BE2C (cell line): ENCODE measurements at regions not wholly inside any gene's neighbourhood (a gene's known extent, or its start where the extent isn't known, plus 50 kb on each side); places are given as distances from the start of the nearest gene placed in this dataset.

ENCODE experiments used
- DNase-seq: peaks from one replicate; pipeline ENCODE4 v3.0.0-alpha.2; 2020
- H3K27me3 ChIP-seq: fragments of 250-450 bp; sonication (Bioruptor Pico); 2 replicates; pipeline ENCODE4 v1.5.1; 2020; ENCODE audit warnings: mild to moderate bottlenecking
- H3K36me3 ChIP-seq: fragments of 250-450 bp; sonication (Bioruptor Pico); 2 replicates; pipeline ENCODE4 v1.5.1; 2020; ENCODE audit warnings: mild to moderate bottlenecking
- H3K4me1 ChIP-seq: fragments of 250-450 bp; sonication (Bioruptor Pico); 2 replicates; pipeline ENCODE4 v1.5.1; 2020
- H3K4me3 ChIP-seq: 2 replicates; pipeline ENCODE4 v1.5.1; 2011; ENCODE audit warnings: low read depth, low read length
- H3K9me3 ChIP-seq: fragments of 250-450 bp; sonication (Bioruptor Pico); 2 replicates; pipeline ENCODE4 v1.5.1; 2020
- TF ChIP-seq, protein P1 (sequence below): IDR thresholded peaks from 2 replicates; pipeline ENCODE4 v1.5.1; 2012; ENCODE audit warnings: mild to moderate bottlenecking, low read depth, low read length

DNA sequence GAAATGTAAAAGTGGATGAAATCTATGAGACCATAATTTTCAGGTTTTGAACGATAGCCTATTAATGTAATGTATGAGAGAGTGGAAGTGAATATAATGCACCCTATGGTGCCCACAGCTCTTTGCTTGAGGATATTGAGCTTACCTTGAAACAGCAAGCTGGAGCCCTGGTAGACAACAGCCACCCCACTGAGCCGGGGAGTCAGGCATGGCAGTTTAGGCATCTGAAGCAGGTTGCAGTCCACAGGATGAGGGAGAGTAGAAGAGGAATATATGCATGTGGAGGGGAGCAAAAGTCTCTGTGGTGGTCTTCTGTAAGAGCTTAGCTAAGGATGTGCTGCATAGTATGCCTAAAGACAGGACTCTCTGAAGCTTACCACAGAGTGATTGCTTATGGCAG, 817.3 kb downstream of the DNAJB9 start:
- no peaks in the 10 kb centered on the region for H3K27me3 ChIP-seq
- peaks cover 8% of the 10 kb centered on the region for H3K4me1 ChIP-seq
- no peak overlapping the region for H3K4me3 ChIP-seq
- DNase-seq, result no peak
- TF ChIP-seq, protein P1, sequence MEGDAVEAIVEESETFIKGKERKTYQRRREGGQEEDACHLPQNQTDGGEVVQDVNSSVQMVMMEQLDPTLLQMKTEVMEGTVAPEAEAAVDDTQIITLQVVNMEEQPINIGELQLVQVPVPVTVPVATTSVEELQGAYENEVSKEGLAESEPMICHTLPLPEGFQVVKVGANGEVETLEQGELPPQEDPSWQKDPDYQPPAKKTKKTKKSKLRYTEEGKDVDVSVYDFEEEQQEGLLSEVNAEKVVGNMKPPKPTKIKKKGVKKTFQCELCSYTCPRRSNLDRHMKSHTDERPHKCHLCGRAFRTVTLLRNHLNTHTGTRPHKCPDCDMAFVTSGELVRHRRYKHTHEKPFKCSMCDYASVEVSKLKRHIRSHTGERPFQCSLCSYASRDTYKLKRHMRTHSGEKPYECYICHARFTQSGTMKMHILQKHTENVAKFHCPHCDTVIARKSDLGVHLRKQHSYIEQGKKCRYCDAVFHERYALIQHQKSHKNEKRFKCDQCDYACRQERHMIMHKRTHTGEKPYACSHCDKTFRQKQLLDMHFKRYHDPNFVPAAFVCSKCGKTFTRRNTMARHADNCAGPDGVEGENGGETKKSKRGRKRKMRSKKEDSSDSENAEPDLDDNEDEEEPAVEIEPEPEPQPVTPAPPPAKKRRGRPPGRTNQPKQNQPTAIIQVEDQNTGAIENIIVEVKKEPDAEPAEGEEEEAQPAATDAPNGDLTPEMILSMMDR, result no peak
- no peaks in the 10 kb centered on the region for H3K9me3 ChIP-seq
- H3K36me3 ChIP-seq, result no peaks in the 10 kb centered on the region

DNA sequence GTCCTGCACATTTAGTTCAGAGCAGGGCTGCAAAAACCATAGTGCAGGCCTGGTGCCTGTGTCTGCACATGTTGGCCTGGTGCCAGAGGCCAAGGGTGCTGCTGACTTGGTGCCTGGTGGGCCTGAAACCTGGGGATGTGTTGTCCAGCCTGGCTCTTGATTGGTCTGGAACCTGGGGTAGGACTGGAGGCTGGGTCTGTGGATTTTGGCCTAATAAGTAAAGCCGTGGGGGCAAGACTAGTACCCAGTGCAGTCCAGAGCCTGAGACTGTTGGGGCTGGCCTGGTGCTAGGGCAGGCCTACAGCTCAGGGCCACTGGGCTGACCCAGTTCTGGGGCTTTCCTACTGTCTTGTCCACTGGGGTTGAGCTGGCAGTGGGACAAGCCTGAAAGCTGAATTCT, 817.9 kb downstream of the DNAJB9 start:
- TF ChIP-seq, protein P1, result no peak
- Histone ChIP-seq H3K4me1 (peaks cover 8% of the 10 kb centered on the region), H3K9me3 (no peaks in the 10 kb centered on the region), H3K36me3 (no peaks in the 10 kb centered on the region), H3K4me3 (no peak overlapping the region), H3K27me3 (no peaks in the 10 kb centered on the region)
- DNase-seq, result peak; percentile 75

DNA sequence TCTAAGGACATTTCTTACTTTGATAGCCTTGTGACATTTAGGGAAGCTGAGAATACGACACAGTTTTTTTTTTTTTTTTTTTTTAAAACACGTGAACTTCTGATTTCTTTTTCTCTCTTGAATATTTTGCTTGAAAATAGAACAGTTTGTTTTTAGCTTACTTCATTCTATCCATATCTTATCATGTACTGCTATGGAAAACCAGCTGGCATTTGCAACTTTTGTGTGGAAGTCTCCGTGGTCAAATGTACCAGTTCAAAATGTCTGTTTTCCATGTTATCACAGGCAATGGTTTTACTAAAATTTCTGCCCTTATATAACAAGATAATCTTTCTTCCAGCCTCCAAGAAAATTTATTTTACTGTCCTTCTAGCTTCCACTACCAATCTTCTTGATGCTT, 821.6 kb downstream of the DNAJB9 start:
- H3K36me3 ChIP-seq, result no peaks in the 10 kb centered on the region
- TF ChIP-seq, protein P1, result no peak
- DNase-seq, result no peak

DNA sequence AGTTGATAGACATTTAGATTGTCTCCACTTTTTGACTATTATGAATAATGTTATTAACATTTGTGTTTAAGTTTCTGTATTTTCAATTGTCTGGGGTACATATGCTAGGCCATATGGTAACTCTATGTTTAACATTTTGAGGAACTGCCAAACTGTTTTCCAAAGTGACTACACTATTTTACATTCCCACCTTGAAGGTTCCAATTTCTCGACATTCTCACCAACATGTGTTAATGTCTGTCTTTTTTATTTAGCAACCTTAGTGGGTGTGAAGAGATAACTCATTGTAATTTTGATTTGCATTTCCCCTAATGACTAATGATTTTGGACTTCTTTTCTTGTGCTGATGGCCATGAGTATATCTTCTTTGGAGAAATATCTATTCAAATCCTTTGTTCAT, 832.4 kb downstream of the DNAJB9 start:
- no peak for DNase-seq
- Histone ChIP-seq H3K9me3 (no peaks in the 10 kb centered on the region), H3K36me3 (no peaks in the 10 kb centered on the region), H3K27me3 (no peaks in the 10 kb centered on the region), H3K4me3 (no peak overlapping the region), H3K4me1 (no peaks in the 10 kb centered on the region)
- TF ChIP-seq, protein P1, result no peak

More for the DNA sequence above, 821.6 kb downstream of the DNAJB9 start:
- no peaks in the 10 kb centered on the region for H3K9me3 ChIP-seq
- no peak overlapping the region for H3K4me3 ChIP-seq
- no peaks in the 10 kb centered on the region for H3K27me3 ChIP-seq
- peaks cover 8% of the 10 kb centered on the region for H3K4me1 ChIP-seq

DNA sequence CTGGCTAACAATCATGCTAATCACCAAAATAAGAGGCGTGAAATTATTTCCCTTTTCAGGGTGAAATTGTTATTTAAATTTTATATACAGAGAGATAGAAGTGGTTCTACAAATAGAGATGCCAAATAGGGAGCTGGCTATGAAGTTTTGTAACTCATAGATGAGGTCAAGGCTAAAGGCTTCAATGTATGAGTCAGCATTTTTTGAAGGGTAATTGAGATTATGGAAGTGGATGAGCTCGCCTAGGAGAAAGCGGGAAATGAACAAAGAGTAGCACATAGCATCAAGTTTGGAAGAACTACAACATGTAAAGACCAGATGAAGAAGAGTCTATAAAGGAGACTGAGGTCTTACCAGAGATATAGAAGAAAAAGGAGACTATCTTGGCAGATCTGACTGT, 838.1 kb downstream of the DNAJB9 start:
- TF ChIP-seq, protein P1, result no peak
- H3K9me3 ChIP-seq, result no peaks in the 10 kb centered on the region
- no peak overlapping the region for H3K4me3 ChIP-seq
- no peaks in the 10 kb centered on the region for H3K36me3 ChIP-seq
- peaks cover 2% of the 10 kb centered on the region; the same call in 1 of the 2 replicates for H3K4me1 ChIP-seq
- DNase-seq, result no peak
- no peaks in the 10 kb centered on the region for H3K27me3 ChIP-seq

DNA sequence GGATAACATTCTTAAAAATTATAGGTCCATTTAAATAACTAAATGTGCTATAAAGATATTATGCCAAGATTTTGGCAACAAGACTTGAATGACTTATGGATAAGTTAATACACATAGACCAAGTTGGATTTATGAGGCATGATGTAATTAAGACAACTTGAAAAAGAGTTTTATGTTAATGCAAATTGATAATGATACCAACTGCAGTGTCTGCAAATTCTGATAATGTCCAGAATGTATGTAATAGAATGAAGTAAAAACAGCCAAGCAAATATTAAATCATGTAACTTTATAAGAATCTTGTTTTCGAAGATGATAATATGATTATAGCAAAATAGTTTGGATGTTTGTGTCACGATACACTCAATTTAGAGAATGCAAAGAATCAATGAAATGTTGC, 868.3 kb downstream of the DNAJB9 start:
- no peaks in the 10 kb centered on the region for H3K27me3 ChIP-seq
- TF ChIP-seq, protein P1, result no peak

More for the DNA sequence above, 868.3 kb downstream of the DNAJB9 start:
- Histone ChIP-seq H3K36me3 (no peaks in the 10 kb centered on the region), H3K9me3 (no peaks in the 10 kb centered on the region), H3K4me1 (no peaks in the 10 kb centered on the region), H3K4me3 (no peak overlapping the region)
- no peak for DNase-seq
